Small intestine (tissue), 7 donors: ENCODE measurements at regions not wholly inside any gene's neighbourhood (a gene's known extent, or its start where the extent isn't known, plus 50 kb on each side); places are given as distances from the start of the nearest gene placed in this dataset.

Experiments
- DNase-seq, 2 donors: peaks; one replicate each; pipeline versions ENCODE4 v3.0.0 to v3.0.0-alpha.2; 2013
- FAIRE-seq: peaks from 2 replicates; lab custom pipeline; 2012; peaks lifted over from hg19 to GRCh38; lab: Jason Lieb, UNC
- H3K27ac ChIP-seq, 3 donors: one replicate each; pipeline ENCODE4 v1.5.1; 2013; ENCODE audit warnings: low read length in 2 of 3, mild to moderate bottlenecking in 2 of 3, control low read depth in 1 of 3, inconsistent platforms in 1 of 3, low read depth in 1 of 3, moderate library complexity in 1 of 3
- H3K27me3 ChIP-seq, 3 donors: one replicate each; pipeline ENCODE4 v1.6.1; 2013; ENCODE audit warnings: low read length in 3 of 3, inconsistent platforms in 1 of 3; ENCODE audit not compliant: control insufficient read depth in 3 of 3, insufficient read depth in 3 of 3
- H3K36me3 ChIP-seq, 3 donors: one replicate each; pipeline ENCODE4 v1.6.1; 2013; ENCODE audit warnings: low read length in 3 of 3, inconsistent platforms in 1 of 3, low read depth in 1 of 3, mild to moderate bottlenecking in 1 of 3, moderate library complexity in 1 of 3; ENCODE audit not compliant: control insufficient read depth in 3 of 3, insufficient read depth in 2 of 3
- H3K4me1 ChIP-seq, 3 donors: one replicate each; pipeline ENCODE4 v1.6.1; 2013; ENCODE audit warnings: low read length in 2 of 3, inconsistent platforms in 1 of 3, low read depth in 1 of 3, mild to moderate bottlenecking in 1 of 3, moderate library complexity in 1 of 3; ENCODE audit not compliant: control insufficient read depth in 3 of 3, insufficient read depth in 2 of 3
- H3K4me3 ChIP-seq, 3 donors: one replicate each; pipeline ENCODE4 v1.5.1; 2013; ENCODE audit warnings: low read length in 3 of 3, control low read depth in 1 of 3, inconsistent platforms in 1 of 3, low read depth in 1 of 3, mild to moderate bottlenecking in 1 of 3, moderate library complexity in 1 of 3
- H3K9me3 ChIP-seq, 2 donors: one replicate each; pipeline ENCODE4 v1.6.1; 2013; ENCODE audit warnings: low read depth in 1 of 2, low read length in 1 of 2; ENCODE audit not compliant: control insufficient read depth in 2 of 2, insufficient read depth in 1 of 2
- WGBS, 3 donors: extraction: QIAGEN DNeasy Blood & Tissue Kit; methylation state at CpG; one replicate each; pipeline ENCODE4 v1.1.7; 2013; 5-methylcytosine and 5-hydroxymethylcytosine counted together
- donor health status: healthy with polysubstance abuse.
- donor health status: control.
- donor health status: control.
- donor health status: Bipolar disorder and iron deficiency.
- donor health status: healthy.

DNA sequence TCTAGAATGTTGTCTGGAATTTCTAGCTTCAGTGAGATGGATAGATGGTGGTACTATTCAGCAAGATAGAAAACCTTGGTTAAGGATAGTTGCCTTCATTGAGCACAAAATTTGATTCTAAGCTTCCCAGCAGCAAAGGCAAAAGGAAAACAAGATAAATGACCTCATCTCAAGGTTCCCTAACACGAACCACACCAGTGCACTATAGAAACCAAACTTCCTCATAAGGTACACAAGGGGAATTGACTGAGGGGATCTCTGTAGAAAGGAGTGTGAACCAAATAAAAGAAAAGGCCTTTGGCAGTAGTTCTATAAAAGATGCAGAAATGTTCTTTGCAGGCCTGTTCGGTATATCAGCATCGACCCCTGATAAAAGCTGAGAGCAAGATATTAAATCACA is 288.9 kb downstream of the SHQ1 start:
- no peak overlapping the region for H3K4me3 ChIP-seq
- peaks cover 0 to 3% of the 10 kb centered on the region in 2 donors for H3K9me3 ChIP-seq
- no peaks in the 10 kb centered on the region for H3K4me1 ChIP-seq
- no peaks in the 10 kb centered on the region for H3K27me3 ChIP-seq
- no peak overlapping the region for H3K27ac ChIP-seq
- DNase-seq = no peak
- no peaks in the 10 kb centered on the region for H3K36me3 ChIP-seq
- FAIRE-seq = no peak
- 66 to 81% (median 76%) methylated on average over 3 of the region's 3 CpGs for WGBS, 3 donors

DNA sequence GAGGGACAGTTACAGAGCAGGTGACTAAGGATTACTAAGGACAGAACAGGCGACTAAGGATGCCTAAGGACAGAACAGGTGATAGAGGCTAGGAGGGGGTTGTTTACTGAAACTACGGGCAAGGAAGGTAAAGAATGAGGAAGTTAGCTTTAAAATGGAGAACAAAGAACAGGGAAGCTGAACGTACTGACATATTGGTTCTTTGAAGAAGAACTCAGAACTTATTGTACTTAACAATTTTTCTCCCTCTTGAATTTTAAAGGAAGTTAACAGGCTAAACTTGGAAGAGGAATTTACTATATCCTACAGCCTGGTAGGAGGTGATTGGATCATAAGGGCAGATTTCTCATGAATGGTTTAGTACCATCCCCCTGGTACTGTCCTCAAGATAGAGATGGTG is 290.2 kb downstream of the SHQ1 start:
- Histone ChIP-seq H3K36me3 (no peaks in the 10 kb centered on the region), H3K27ac (no peak overlapping the region), H3K4me1 (no peaks in the 10 kb centered on the region), H3K9me3 (peaks cover 0 to 3% of the 10 kb centered on the region in 2 donors), H3K27me3 (no peaks in the 10 kb centered on the region), H3K4me3 (no peak overlapping the region)
- 68 to 72% (median 69%) methylated on average over 3 of the region's 3 CpGs for WGBS, 3 donors
- FAIRE-seq (no peak), DNase-seq (no peak)

DNA sequence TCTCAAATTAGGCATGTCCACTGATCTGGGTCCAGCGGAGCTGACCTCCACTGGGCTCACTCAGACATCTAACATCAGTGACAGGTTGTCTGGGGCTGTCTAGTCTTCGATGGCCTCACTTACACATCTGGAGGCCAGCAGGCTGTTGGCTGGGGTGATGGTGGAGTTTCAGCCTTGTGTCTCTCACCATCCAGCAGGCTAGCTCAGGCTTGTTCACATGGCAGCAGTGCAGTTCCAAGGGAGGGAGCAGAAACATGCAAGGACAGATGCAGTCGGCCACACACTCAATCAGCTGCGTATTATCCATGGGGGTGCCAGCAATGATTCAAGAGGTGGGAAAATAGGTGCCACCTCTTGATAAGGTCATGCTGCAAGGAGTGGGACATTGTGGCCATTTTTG is 292.5 kb downstream of the SHQ1 start:
- FAIRE-seq (no peak), DNase-seq (no peak)
- no peaks in the 10 kb centered on the region for H3K36me3 ChIP-seq
- H3K9me3 ChIP-seq = no peaks in the 10 kb centered on the region
- 88 to 93% (median 92%) methylated on average over 4 of the region's 4 CpGs for WGBS, 3 donors
- H3K4me1 ChIP-seq = no peaks in the 10 kb centered on the region
- no peaks in the 10 kb centered on the region for H3K27me3 ChIP-seq
- no peak overlapping the region for H3K4me3 ChIP-seq
- H3K27ac ChIP-seq = no peak overlapping the region

DNA sequence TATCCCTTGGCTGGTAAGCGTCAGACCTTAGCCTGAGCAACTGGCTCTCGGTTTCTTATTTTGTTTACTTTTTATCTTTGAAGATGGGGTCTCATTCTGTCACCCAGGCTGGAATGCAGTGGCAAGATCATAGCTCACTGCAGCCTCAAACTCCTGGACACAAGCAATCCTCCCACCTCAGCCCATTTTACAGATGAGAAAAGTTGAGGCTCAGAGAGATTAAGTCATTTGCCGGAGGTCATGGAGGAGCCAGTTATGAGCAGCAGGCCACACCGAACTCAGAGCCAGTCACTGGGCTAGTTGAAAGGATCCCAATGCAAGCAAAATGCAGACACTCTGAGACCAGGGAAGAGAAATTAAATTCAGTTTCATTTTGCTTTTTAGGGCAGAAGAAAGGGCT is 293.6 kb downstream of the SHQ1 start:
- Histone ChIP-seq H3K27ac (no peak overlapping the region), H3K9me3 (no peaks in the 10 kb centered on the region), H3K27me3 (no peaks in the 10 kb centered on the region), H3K36me3 (no peaks in the 10 kb centered on the region), H3K4me3 (no peak overlapping the region), H3K4me1 (no peaks in the 10 kb centered on the region)
- no peak for FAIRE-seq
- WGBS, 3 donors = 83 to 86% (median 85%) methylated on average over 4 of the region's 4 CpGs
- no peak for DNase-seq

DNA sequence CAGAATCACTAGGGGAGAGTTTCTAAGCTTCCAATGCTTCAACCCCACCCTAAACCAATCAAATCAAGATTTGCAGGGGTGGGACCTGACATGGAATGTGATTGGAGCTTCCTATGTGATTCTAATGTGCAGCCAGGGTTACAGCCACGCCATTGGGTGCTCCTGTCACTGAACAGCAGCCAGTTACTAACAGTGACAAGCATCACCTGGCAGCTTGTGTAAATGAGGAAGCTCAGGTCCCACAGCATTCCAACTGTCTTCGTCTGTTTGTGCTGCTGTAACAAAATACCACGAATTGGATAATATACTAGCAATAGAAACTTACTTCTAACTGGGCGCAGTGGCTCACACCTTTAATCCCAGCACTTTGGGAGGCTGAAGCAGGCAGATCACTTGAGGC is 294.9 kb downstream of the SHQ1 start:
- DNase-seq (no peak), FAIRE-seq (no peak)
- no peak overlapping the region for H3K4me3 ChIP-seq
- no peak overlapping the region for H3K27ac ChIP-seq
- 67 to 80% (median 70%) methylated on average over 4 of the region's 4 CpGs for WGBS, 3 donors
- no peaks in the 10 kb centered on the region for H3K36me3 ChIP-seq
- no peaks in the 10 kb centered on the region for H3K9me3 ChIP-seq
- H3K27me3 ChIP-seq = no peaks in the 10 kb centered on the region
- no peaks in the 10 kb centered on the region for H3K4me1 ChIP-seq

DNA sequence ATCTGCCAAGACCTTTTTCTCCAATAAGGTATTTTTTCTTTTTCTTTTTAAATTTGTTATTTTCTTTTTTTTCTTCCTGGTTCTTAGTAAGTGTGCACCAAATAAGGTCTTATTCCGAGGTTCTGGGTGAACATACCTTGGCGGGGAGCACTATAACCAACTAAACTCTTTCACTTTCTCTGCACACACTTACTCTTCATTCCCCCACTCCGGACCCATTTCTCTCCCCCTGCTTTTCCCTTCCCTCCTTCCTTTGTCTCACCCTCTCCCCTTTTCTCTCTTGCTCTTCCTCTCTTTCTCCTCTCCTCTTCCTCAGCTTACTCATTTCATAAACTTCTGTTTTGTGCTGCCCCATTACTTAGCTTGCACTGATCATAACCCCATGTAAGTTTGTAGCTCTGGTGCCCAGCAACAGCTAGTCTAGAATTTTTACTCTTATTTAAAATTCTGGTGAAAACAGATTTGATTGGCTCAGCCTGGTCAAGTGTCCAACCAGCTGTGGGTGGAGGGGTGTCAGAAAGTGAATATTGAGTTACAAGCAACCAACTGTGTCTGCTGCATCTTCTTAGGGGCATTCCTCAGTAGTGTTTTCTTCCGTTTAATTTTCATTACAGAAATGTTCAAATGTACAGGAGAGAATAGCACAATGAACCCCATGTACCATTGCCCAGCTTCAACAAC is 297.5 kb downstream of the SHQ1 start:
- H3K36me3 ChIP-seq = no peaks in the 10 kb centered on the region
- H3K27me3 ChIP-seq = no peaks in the 10 kb centered on the region
- WGBS, 3 donors = 94 to 97% (median 95%) methylated on average over 4 of the region's 4 CpGs
- H3K4me1 ChIP-seq = no peaks in the 10 kb centered on the region
- FAIRE-seq = no peak
- H3K9me3 ChIP-seq = no peaks in the 10 kb centered on the region
- H3K4me3 ChIP-seq = no peak overlapping the region
- no peak overlapping the region for H3K27ac ChIP-seq
- DNase-seq = no peak

DNA sequence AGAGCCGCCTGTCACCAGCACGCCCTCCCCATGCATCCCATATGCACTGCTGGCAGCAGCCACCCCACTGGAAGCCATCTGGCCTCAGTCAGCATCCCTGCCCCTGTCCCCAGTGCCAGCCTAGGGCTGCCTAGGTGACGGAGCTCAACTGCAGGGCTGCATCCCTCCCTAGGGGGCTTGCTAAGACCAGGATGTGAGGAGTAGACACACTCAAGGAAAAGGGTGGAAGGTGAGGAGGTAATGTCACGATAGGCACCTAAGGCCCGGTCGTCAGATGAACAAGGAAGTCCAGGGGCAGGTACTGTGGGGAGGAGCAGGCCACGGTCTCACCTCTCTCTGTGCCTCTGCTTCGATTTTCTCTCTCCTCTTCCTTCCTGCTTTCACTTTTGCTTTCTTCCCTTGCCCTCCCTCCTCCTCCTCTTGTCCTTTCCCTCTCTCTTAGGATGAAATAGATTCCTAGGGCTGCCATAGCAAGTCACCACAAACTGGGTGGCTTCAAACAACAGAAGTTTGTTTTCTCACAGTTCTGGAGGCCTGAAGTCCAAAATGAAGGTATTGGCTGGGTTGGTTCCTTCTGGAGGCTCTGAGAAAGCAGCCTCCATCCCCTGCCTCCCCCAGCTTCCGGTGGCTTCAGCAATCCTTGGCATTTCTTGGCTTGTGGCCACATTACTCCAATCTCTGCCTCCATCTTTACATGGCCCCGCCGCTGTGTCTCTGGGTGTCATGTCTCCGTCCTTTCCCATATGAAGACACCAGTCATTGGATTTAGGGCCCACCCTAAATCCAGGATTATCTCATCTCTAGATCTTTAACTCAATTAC is 298.3 kb downstream of the SHQ1 start:
- Histone ChIP-seq H3K9me3 (no peaks in the 10 kb centered on the region), H3K27ac (no peak overlapping the region), H3K27me3 (no peaks in the 10 kb centered on the region), H3K4me1 (no peaks in the 10 kb centered on the region), H3K36me3 (no peaks in the 10 kb centered on the region), H3K4me3 (no peak overlapping the region)
- DNase-seq (peak; percentile 26 to 76), FAIRE-seq (no peak)
- 55 to 70% (median 57%) methylated on average over 12 of the region's 12 CpGs for WGBS, 3 donors

DNA sequence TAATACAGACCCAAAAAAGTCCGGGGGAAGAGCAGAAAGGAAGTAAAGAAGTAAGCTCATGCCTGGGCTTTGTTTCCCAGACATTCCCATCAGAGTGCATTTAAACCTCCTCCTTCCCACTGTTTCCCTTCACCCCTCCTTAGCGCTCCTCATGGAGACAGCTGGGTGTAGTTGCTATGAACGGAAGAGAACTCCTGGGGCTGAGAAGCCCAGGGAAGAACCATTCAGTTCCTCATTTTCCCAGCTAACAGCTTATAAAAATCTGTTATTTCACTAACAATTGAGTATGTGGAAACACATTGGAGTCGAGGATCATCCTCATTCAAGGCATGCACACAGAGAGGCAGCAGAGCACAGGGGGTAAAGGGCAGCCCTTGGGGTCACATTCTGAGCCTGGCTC is 299.3 kb downstream of the SHQ1 start:
- no peaks in the 10 kb centered on the region for H3K9me3 ChIP-seq
- no peaks in the 10 kb centered on the region for H3K27me3 ChIP-seq
- no peak overlapping the region for H3K27ac ChIP-seq
- H3K4me1 ChIP-seq = no peaks in the 10 kb centered on the region
- no peak for DNase-seq
- WGBS, 3 donors = 78 to 90% (median 89%) methylated on average over 4 of the region's 4 CpGs
- H3K4me3 ChIP-seq = no peak overlapping the region
- no peak for FAIRE-seq
- no peaks in the 10 kb centered on the region for H3K36me3 ChIP-seq
